ENCODE measurements at regions not wholly inside any gene's neighbourhood (a gene's known extent, or its start where the extent isn't known, plus 50 kb on each side); places are given as distances from the start of the nearest gene placed in this dataset.

DNA sequence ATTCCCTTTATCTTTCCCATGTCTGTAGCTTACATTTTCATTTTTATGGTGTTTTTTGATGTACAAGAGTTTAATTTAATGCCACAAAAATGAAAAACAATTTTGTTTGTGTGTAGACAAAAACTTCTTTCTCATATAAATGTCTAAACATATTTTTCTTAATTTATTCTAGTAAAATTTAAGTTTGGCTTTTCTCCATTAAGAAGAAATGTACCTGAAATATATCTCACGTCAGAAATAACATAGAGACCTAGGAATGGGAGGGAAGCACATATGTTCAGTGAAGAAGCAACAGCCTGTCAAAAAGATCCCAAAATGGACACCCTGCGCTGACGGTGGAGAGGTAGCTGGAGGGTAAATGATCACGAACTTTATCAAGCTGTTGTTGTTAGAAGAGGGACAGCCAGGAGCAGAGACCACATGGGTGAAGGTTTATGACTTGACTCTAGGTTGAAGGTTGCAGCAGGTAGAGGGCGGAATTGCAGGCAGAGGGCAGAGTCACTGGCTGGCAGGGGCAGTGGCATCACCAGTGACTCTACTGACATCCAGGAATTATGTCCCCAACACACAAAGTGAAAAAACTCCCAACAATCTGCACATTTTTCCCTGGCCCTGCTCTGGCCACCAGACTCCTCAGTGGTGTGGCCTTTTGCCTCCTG lies 225.9 kb upstream of the PRSS58 start:
- H3K4me3 ChIP-seq, result no peak overlapping the region
- no peaks in the 10 kb centered on the region for H3K9me2 ChIP-seq (ENCODE audit: insufficient read depth)
- no peak overlapping the region for H3K27ac ChIP-seq (ENCODE audit: low read depth)
- no peaks in the 10 kb centered on the region for H3K79me2 ChIP-seq (replicated peaks; ENCODE audit: insufficient read depth)
- ATAC-seq, result peak; percentile 44
- peaks cover 2% of the 10 kb centered on the region for H3K27me3 Mint-ChIP-seq (ENCODE audit: insufficient read depth, low read depth, poor library complexity)
- TF ChIP-seq, protein P1, sequence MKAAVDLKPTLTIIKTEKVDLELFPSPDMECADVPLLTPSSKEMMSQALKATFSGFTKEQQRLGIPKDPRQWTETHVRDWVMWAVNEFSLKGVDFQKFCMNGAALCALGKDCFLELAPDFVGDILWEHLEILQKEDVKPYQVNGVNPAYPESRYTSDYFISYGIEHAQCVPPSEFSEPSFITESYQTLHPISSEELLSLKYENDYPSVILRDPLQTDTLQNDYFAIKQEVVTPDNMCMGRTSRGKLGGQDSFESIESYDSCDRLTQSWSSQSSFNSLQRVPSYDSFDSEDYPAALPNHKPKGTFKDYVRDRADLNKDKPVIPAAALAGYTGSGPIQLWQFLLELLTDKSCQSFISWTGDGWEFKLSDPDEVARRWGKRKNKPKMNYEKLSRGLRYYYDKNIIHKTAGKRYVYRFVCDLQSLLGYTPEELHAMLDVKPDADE (IDR thresholded peaks at IDR 0.05), result no peak
- TF ChIP-seq, protein P2, sequence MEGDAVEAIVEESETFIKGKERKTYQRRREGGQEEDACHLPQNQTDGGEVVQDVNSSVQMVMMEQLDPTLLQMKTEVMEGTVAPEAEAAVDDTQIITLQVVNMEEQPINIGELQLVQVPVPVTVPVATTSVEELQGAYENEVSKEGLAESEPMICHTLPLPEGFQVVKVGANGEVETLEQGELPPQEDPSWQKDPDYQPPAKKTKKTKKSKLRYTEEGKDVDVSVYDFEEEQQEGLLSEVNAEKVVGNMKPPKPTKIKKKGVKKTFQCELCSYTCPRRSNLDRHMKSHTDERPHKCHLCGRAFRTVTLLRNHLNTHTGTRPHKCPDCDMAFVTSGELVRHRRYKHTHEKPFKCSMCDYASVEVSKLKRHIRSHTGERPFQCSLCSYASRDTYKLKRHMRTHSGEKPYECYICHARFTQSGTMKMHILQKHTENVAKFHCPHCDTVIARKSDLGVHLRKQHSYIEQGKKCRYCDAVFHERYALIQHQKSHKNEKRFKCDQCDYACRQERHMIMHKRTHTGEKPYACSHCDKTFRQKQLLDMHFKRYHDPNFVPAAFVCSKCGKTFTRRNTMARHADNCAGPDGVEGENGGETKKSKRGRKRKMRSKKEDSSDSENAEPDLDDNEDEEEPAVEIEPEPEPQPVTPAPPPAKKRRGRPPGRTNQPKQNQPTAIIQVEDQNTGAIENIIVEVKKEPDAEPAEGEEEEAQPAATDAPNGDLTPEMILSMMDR (conservative IDR thresholded peaks at IDR 0.05; ENCODE audit: low read depth in 2 of 2), result peak in 1 of 2 experiments; percentile 25; a peak in 3 of 4 replicates
- H3K36me3 Mint-ChIP-seq (ENCODE audit: low read depth), result no peaks in the 10 kb centered on the region
- H3F3A ChIP-seq (replicated peaks; ENCODE audit: low read depth), result no peaks in the 10 kb centered on the region
- no peak overlapping the region for H3K27ac Mint-ChIP-seq
- no peaks in the 10 kb centered on the region for H4K20me1 ChIP-seq (replicated peaks; ENCODE audit: insufficient read depth)
- H3K4me1 Mint-ChIP-seq, result peaks cover 6% of the 10 kb centered on the region
- DNase-seq (ENCODE audit: low spot score), result peak; percentile 14
- H3K4me3 Mint-ChIP-seq, result no peak overlapping the region
- H3K36me3 ChIP-seq (ENCODE audit: insufficient read depth), result no peaks in the 10 kb centered on the region
- H3K4me1 ChIP-seq (ENCODE audit: insufficient read depth), result no peaks in the 10 kb centered on the region
- no peaks in the 10 kb centered on the region for H3K9me3 Mint-ChIP-seq
- no peak overlapping the region for H3K4me2 ChIP-seq
- no peaks in the 10 kb centered on the region for H3K27me3 ChIP-seq (ENCODE audit: insufficient read depth)
- no peak overlapping the region for H2AFZ ChIP-seq

DNA sequence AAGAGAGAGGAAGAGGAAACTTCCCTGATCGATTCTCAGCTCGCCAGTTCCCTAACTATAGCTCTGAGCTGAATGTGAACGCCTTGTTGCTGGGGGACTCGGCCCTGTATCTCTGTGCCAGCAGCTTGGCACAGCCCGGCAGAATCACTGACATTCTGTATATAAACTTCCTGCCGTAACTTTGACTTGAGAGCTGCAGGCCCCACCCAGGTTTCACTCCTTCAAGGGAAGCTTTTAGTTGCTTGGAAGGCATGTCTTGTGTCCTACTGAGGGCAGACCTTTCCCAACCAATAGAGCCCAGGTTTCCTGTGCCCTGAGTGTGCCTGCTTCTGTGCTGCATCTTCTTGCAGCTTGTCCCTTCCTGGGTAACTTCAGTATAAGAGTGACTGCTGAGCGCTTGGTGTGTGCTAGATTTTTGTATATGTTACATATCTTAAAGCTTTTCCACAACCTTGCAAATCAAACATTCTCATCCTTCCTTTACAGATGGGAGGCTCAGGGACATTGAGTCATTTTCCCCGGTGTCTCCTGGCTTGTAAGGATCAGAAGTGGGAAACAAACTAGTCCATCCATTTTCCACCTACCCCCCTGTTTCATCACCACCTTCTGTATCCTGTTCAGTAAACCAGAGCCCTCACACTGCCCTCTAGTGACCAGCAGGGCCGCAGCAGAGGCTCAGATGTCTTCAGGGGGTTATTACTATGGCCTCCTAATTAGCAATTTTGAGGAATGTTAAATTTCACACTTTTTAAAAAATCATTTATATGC lies 225.2 kb upstream of the PRSS58 start:
- H3K4me3 Mint-ChIP-seq, result no peak overlapping the region
- no peak overlapping the region for H3K4me2 ChIP-seq
- H3K4me1 Mint-ChIP-seq, result peaks cover 11% of the 10 kb centered on the region
- H3F3A ChIP-seq (replicated peaks; ENCODE audit: low read depth), result no peaks in the 10 kb centered on the region
- H4K20me1 ChIP-seq (replicated peaks; ENCODE audit: insufficient read depth), result no peaks in the 10 kb centered on the region
- no peaks in the 10 kb centered on the region for H3K79me2 ChIP-seq (replicated peaks; ENCODE audit: insufficient read depth)
- H3K9me2 ChIP-seq (ENCODE audit: insufficient read depth), result no peaks in the 10 kb centered on the region
- no peak overlapping the region for H3K4me3 ChIP-seq
- DNase-seq (ENCODE audit: low spot score), result peak; percentile 74
- no peaks in the 10 kb centered on the region for H3K9me3 Mint-ChIP-seq
- H3K27ac ChIP-seq (ENCODE audit: low read depth), result no peak overlapping the region
- H3K36me3 ChIP-seq (ENCODE audit: insufficient read depth), result no peaks in the 10 kb centered on the region
- TF ChIP-seq, protein P2 (conservative IDR thresholded peaks at IDR 0.05; ENCODE audit: low read depth in 2 of 2), result peak; percentile 84 to 96
- TF ChIP-seq, protein P1 (IDR thresholded peaks at IDR 0.05), result no peak
- peak; percentile 88 for ATAC-seq
- no peak overlapping the region for H3K27ac Mint-ChIP-seq
- H3K27me3 Mint-ChIP-seq (ENCODE audit: insufficient read depth, low read depth, poor library complexity), result peaks cover 2% of the 10 kb centered on the region
- H3K36me3 Mint-ChIP-seq (ENCODE audit: low read depth), result no peaks in the 10 kb centered on the region
- no peaks in the 10 kb centered on the region for H3K27me3 ChIP-seq (ENCODE audit: insufficient read depth)
- H2AFZ ChIP-seq, result peak overlapping the region; percentile 86; the same call in 1 of the 2 replicates
- H3K4me1 ChIP-seq (ENCODE audit: insufficient read depth), result no peaks in the 10 kb centered on the region

All from GM23338 (cell line).